Esophagus muscularis mucosa (tissue), 2 donors: ENCODE measurements at regions not wholly inside any gene's neighbourhood (a gene's known extent, or its start where the extent isn't known, plus 50 kb on each side); places are given as distances from the start of the nearest gene placed in this dataset.

Experiments
- EP300 ChIP-seq: sonication (generic); formaldehyde crosslinking; IDR thresholded peaks from one replicate; pipeline ENCODE4 v1.6.1; 2017; ENCODE audit warnings: antibody characterized with exemption
- POLR2A ChIP-seq: fragments of 450-650 bp; IDR thresholded peaks from one replicate; pipeline ENCODE4 v1.6.1; 2017; ENCODE audit warnings: antibody characterized with exemption, moderate library complexity, mild to moderate bottlenecking, low read depth

DNA sequence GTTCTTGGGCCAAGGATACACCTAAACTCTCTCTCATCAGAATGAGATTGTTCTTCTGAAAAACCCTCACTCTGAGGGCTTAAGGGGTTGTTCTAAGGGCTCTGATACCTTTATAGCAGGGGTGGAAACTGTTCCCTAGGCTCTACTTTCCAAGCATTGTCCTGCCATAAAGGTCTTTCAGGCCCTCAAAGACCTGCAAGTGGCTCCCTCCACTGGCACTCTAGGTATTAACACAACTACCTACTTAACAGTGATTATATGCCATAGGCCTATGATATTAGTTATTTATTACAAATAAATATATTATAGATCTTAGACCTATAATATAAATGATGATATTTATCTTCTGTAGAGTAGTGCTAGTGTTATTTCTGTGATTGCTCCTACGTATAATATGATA lies 473.7 kb upstream of the RPS6KA3 start:
- no peak for TF ChIP-seq EP300
- TF ChIP-seq POLR2A = no peak
